C4-2B (cell line): ENCODE measurements at regions not wholly inside any gene's neighbourhood (a gene's known extent, or its start where the extent isn't known, plus 50 kb on each side); places are given as distances from the start of the nearest gene placed in this dataset.

Experiments used
- ZFX ChIP-seq: fragments of 450-650 bp; IDR thresholded peaks from 2 replicates; pipeline ENCODE4 v1.6.1; 2017
- TF ChIP-seq, protein P1 (sequence below): fragments of 450-650 bp; conservative IDR thresholded peaks from 2 replicates; pipeline ENCODE4 v1.5.1; 2017; ENCODE audit warnings: mild to moderate bottlenecking

DNA sequence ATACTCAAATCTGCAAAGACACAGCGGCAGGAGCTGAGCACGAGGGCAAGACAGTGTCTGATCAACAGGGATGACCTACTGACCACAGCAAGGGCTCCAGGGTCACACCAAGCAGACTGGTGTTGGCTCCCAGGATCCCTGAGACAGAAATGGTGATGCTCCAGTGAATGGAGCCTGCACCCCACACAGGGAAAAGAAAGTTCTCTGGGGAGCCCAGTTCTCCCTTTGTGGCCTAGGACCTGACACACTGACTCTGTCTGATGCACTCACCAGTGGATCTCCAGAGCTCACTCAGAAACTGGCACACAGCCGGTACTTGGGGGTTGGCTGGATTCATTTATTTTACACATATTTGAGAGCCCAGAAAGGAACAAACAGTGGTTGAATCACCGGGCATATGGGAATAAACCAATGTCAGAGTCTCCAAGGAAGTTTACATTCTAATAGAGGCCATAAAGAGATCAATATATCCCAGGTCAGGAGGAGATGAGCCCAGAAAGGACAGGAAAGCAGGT lies 215.6 kb upstream of the ARL4C start:
- TF ChIP-seq, protein P1, sequence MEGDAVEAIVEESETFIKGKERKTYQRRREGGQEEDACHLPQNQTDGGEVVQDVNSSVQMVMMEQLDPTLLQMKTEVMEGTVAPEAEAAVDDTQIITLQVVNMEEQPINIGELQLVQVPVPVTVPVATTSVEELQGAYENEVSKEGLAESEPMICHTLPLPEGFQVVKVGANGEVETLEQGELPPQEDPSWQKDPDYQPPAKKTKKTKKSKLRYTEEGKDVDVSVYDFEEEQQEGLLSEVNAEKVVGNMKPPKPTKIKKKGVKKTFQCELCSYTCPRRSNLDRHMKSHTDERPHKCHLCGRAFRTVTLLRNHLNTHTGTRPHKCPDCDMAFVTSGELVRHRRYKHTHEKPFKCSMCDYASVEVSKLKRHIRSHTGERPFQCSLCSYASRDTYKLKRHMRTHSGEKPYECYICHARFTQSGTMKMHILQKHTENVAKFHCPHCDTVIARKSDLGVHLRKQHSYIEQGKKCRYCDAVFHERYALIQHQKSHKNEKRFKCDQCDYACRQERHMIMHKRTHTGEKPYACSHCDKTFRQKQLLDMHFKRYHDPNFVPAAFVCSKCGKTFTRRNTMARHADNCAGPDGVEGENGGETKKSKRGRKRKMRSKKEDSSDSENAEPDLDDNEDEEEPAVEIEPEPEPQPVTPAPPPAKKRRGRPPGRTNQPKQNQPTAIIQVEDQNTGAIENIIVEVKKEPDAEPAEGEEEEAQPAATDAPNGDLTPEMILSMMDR, result no peak
- TF ChIP-seq ZFX, result no peak
